SK-N-SH (cell line): ENCODE measurements at regions not wholly inside any gene's neighbourhood (a gene's known extent, or its start where the extent isn't known, plus 50 kb on each side); places are given as distances from the start of the nearest gene placed in this dataset.

ENCODE experiments used
- CTCF ChIA-PET: fragments of 300-600, 350-600 bp; formaldehyde crosslinking; extraction: SDS; loops from one replicate; lab custom pipeline; 2021; lab: Yijun Ruan, JAX
- POLR2A ChIA-PET: fragments of 350-600 bp; sonication (Branson Sonifier 250); formaldehyde crosslinking; extraction: SDS; loops from one replicate; lab custom pipeline; 2020; ENCODE audit warnings: antibody characterized with exemption, inconsistent platforms; lab: Yijun Ruan, JAX
- DNase-seq: peaks from one replicate; pipeline ENCODE4 v3.0.0; 2012
- H2AFZ ChIP-seq: fragments of 200-600 bp; sonication (generic); 2 replicates; pipeline ENCODE4 v1.8.1; 2016; ENCODE audit warnings: antibody characterized with exemption, mild to moderate bottlenecking, low read depth
- H3F3A ChIP-seq: fragments of 200-600 bp; sonication (generic); replicated peaks from 2 replicates; pipeline ENCODE3; 2016; ENCODE audit warnings: antibody characterized with exemption, mild to moderate bottlenecking; ENCODE audit not compliant: insufficient read depth
- H3K27ac ChIP-seq, 2 experiments: fragments of 200-500 bp in 1 of 2; fragments of 200-600 bp in 1 of 2; sonication (Bioruptor generic) in 1 of 2; sonication (generic), shearing (Covaris generic) in 1 of 2; 2 replicates each; pipeline versions ENCODE4 v1.5.1 to v1.6.1; 2014 to 2016; ENCODE audit warnings: low read depth in 2 of 2, inconsistent platforms in 1 of 2, low read length in 1 of 2, mild to moderate bottlenecking in 1 of 2, mixed read lengths in 1 of 2
- H3K27me3 ChIP-seq: fragments of 200-600 bp; sonication (generic), shearing (Covaris generic); 2 replicates; pipeline ENCODE4 v1.6.1; 2016; ENCODE audit warnings: mixed run types; ENCODE audit not compliant: insufficient read depth
- H3K36me3 ChIP-seq, 2 experiments: fragments of 200-500 bp in 1 of 2; fragments of 200-600 bp in 1 of 2; sonication (Bioruptor generic) in 1 of 2; sonication (generic) in 1 of 2; replicated peaks in 1 of 2; 2 replicates each; pipeline versions ENCODE3 to v1.5.1; 2014 to 2016; ENCODE audit warnings: low read length in 1 of 2, mild to moderate bottlenecking in 1 of 2; ENCODE audit not compliant: insufficient read depth in 2 of 2, control insufficient read depth in 1 of 2
- H3K4me1 ChIP-seq, 2 experiments: fragments of 200-500 bp in 1 of 2; fragments of 200-600 bp in 1 of 2; sonication (Bioruptor generic) in 1 of 2; sonication (generic), shearing (Covaris generic) in 1 of 2; 2 replicates each; pipeline versions ENCODE4 v1.5.1 to v1.6.1; 2014 to 2016; ENCODE audit warnings: low read depth in 1 of 2, low read length in 1 of 2, mixed run types in 1 of 2; ENCODE audit not compliant: insufficient read depth in 2 of 2, control insufficient read depth in 1 of 2
- H3K4me2 ChIP-seq: fragments of 200-600 bp; sonication (generic), shearing (Covaris generic); 2 replicates; pipeline ENCODE4 v1.6.1; 2017; ENCODE audit warnings: mixed run types
- H3K4me3 ChIP-seq, 2 experiments: fragments of 200-500 bp in 1 of 2; fragments of 200-600 bp in 1 of 2; sonication (Bioruptor generic) in 1 of 2; sonication (generic), shearing (Covaris generic) in 1 of 2; 2 replicates each; pipeline versions ENCODE4 v1.5.1 to v1.8.1; 2014 to 2016; ENCODE audit warnings: low read depth in 2 of 2, inconsistent platforms in 1 of 2, low read length in 1 of 2, mild to moderate bottlenecking in 1 of 2, mixed read lengths in 1 of 2, moderate library complexity in 1 of 2
- H3K79me2 ChIP-seq: fragments of 200-600 bp; sonication (generic); 2 replicates; pipeline ENCODE4 v1.8.1; 2017; ENCODE audit warnings: mild to moderate bottlenecking; ENCODE audit not compliant: insufficient read depth
- H3K9ac ChIP-seq: fragments of 200-600 bp; sonication (generic); 2 replicates; pipeline ENCODE4 v1.6.1; 2017; ENCODE audit warnings: mixed run types
- H3K9me2 ChIP-seq: fragments of 200-600 bp; sonication (generic); 2 replicates; pipeline ENCODE4 v1.6.1; 2017; ENCODE audit warnings: mixed run types
- H3K9me3 ChIP-seq: fragments of 200-600 bp; sonication (generic); 2 replicates; pipeline ENCODE4 v1.6.1; 2017; ENCODE audit warnings: mixed run types, mild to moderate bottlenecking, moderate library complexity
- H4K20me1 ChIP-seq: fragments of 200-600 bp; sonication (generic); 2 replicates; pipeline ENCODE4 v1.6.1; 2017; ENCODE audit warnings: mild to moderate bottlenecking, mixed run types; ENCODE audit not compliant: insufficient read depth
- ELF1 ChIP-seq: IDR thresholded peaks from 2 replicates; pipeline ENCODE4 v1.4.0; 2012
- EP300 ChIP-seq, 2 experiments: IDR thresholded peaks; 2 replicates each; pipeline versions ENCODE4 v1.4.0 to v1.6.1; 2012; ENCODE audit warnings: borderline replicate concordance in 1 of 2, low read depth in 1 of 2, low read length in 1 of 2
- FOSL2 ChIP-seq: IDR thresholded peaks from 2 replicates; pipeline ENCODE4 v1.4.0; 2012; ENCODE audit warnings: low read depth, mild to moderate bottlenecking, moderate library complexity, borderline replicate concordance
- FOXJ3 ChIP-seq: sonication (generic); formaldehyde crosslinking; IDR thresholded peaks from 2 replicates; pipeline ENCODE4 v1.5.1; 2020; ENCODE audit warnings: mild to moderate bottlenecking, missing genetic modification reagents
- FOXM1 ChIP-seq: IDR thresholded peaks from 2 replicates; pipeline ENCODE4 v1.4.0; 2012; ENCODE audit warnings: low read depth, mild to moderate bottlenecking
- GABPA ChIP-seq: IDR thresholded peaks from 2 replicates; pipeline ENCODE4 v1.4.0; 2012; ENCODE audit warnings: low read depth, mild to moderate bottlenecking
- IRF3 ChIP-seq: fragments of 150-350 bp; IDR thresholded peaks from 2 replicates; pipeline ENCODE4 v1.6.1; 2016; ENCODE audit warnings: mild to moderate bottlenecking, low read depth, low read length
- MAX ChIP-seq: IDR thresholded peaks from 2 replicates; pipeline ENCODE4 v1.4.0; 2012; ENCODE audit warnings: low read depth
- PBX3 ChIP-seq: IDR thresholded peaks from 2 replicates; pipeline ENCODE4; 2012
- POLR2AphosphoS5 ChIP-seq: IDR thresholded peaks from 2 replicates; pipeline ENCODE4 v1.6.1; 2012; ENCODE audit warnings: low read depth, low read length
- RAD21 ChIP-seq: IDR thresholded peaks from 2 replicates; pipeline ENCODE4 v1.6.1; 2012; ENCODE audit warnings: mild to moderate bottlenecking, low read length
- RFX5 ChIP-seq: IDR thresholded peaks from 2 replicates; pipeline ENCODE4 v1.6.1; 2012; ENCODE audit warnings: mild to moderate bottlenecking, improper control_type of control experiment, low read length
- SMC3 ChIP-seq: IDR thresholded peaks from 2 replicates; pipeline ENCODE4 v1.6.1; 2012; ENCODE audit warnings: low read depth, low read length, improper control_type of control experiment
- TEAD4 ChIP-seq: IDR thresholded peaks from 2 replicates; pipeline ENCODE4 v1.4.0; 2012; ENCODE audit warnings: mild to moderate bottlenecking, borderline replicate concordance; ENCODE audit not compliant: insufficient read depth
- USF1 ChIP-seq: IDR thresholded peaks from 2 replicates; pipeline ENCODE4 v1.4.0; 2012; ENCODE audit warnings: low read depth, borderline replicate concordance
- ZBTB33 ChIP-seq: IDR thresholded peaks from 2 replicates; pipeline ENCODE4 v1.4.0; 2012; ENCODE audit warnings: low read depth, borderline replicate concordance
- whole genome bisulfite sequencing: methylation state at CpG from one replicate; pipeline ENCODE4 v1.1.6; 2017; ENCODE audit warnings: low lambda C conversion rate; 5-methylcytosine and 5-hydroxymethylcytosine counted together

- H3F3A ChIP-seq = no peaks in the 10 kb centered on the region
- H3K4me2 ChIP-seq = no peak overlapping the region
- peaks cover 26% of the 10 kb centered on the region; the same call in 1 of the 2 replicates for H3K27me3 ChIP-seq
- H3K4me3 ChIP-seq = no peak overlapping the region
- no peaks in the 10 kb centered on the region for H3K9me3 ChIP-seq
- ChIA-PET POLR2A (no interaction called here), CTCF (interaction anchor here (0.7 to 1.1 kb wide), 2 partner anchors 706 to 759 kb away, joined by 3 read pairs; no protein-coding TSS in a partner anchor)
- H3K9ac ChIP-seq = no peak overlapping the region
- no peaks in the 10 kb centered on the region for H3K36me3 ChIP-seq
- H3K4me1 ChIP-seq = no peaks in the 10 kb centered on the region; a peak in 1 of 4 replicates
- 17% methylated on average over 5 of the region's 5 CpGs for WGBS
- no peaks in the 10 kb centered on the region for H3K9me2 ChIP-seq
- H2AFZ ChIP-seq = no peak overlapping the region
- H4K20me1 ChIP-seq = no peaks in the 10 kb centered on the region
- H3K27ac ChIP-seq = no peak overlapping the region
- no peak for DNase-seq
- no peaks in the 10 kb centered on the region for H3K79me2 ChIP-seq
- no peak for TF ChIP-seq SMC3
- no peak for TF ChIP-seq USF1
- no peak for TF ChIP-seq GABPA
- TF ChIP-seq RAD21 = no peak
- TF ChIP-seq EP300 (IDR thresholded peaks at IDR 0.05; ENCODE audit: borderline replicate concordance in 1 of 2, low read depth in 1 of 2, low read length in 1 of 2) = no peak
- no peak for TF ChIP-seq PBX3
- no peak for TF ChIP-seq FOXJ3 (CRISPR knock-in tag)
- no peak for TF ChIP-seq TEAD4
- no peak for TF ChIP-seq IRF3
- TF ChIP-seq FOSL2 = no peak
- TF ChIP-seq POLR2AphosphoS5 = no peak
- TF ChIP-seq ZBTB33 = no peak
- no peak for TF ChIP-seq MAX
- TF ChIP-seq RFX5 = no peak
- TF ChIP-seq FOXM1 = no peak
- no peak for TF ChIP-seq ELF1
- TF ChIP-seq, all 33 proteins: peak for 0
These were observed 468.1 kb downstream of the PRKD1 start for GRCh38 chr14:29459531-29459930.
